CD4-positive, alpha-beta T cell (primary cell): ENCODE measurements at regions not wholly inside any gene's neighbourhood (a gene's known extent, or its start where the extent isn't known, plus 50 kb on each side); places are given as distances from the start of the nearest gene placed in this dataset.

ENCODE experiments used
- ATAC-seq: fragments of 200-7000 bp; cut with Tn5 transposase; one replicate; pipeline ENCODE4 v1.10.0; 2022; ENCODE audit warnings: mild to moderate bottlenecking; ENCODE audit not compliant: poor library complexity
- CTCF ChIA-PET: fragments of 350-600 bp; sonication (Branson Sonifier 250); formaldehyde crosslinking; loops from one replicate; lab custom pipeline; 2021; ENCODE audit warnings: antibody characterized with exemption, inconsistent platforms; lab: Charles Lee
- POLR2A ChIA-PET: fragments of 350-600 bp; sonication (Branson Sonifier 250); formaldehyde crosslinking; loops from one replicate; lab custom pipeline; 2021; ENCODE audit warnings: antibody characterized with exemption, inconsistent platforms; lab: Charles Lee
- DNase-seq, 14 experiments: peaks; one replicate each; pipeline ENCODE4 v3.0.0-alpha.2; 2013 to 2020; ENCODE audit warnings: mixed read lengths in 2 of 14
- H3K27ac ChIP-seq, 2 donors: one replicate each; pipeline versions ENCODE4 v1.5.1 to v1.7.0; 2013; ENCODE audit warnings: low read length in 2 of 2, low read depth in 1 of 2, mild to moderate bottlenecking in 1 of 2
- H3K27me3 ChIP-seq, 2 experiments: 1 replicate in 1 of 2; 2 replicates in 1 of 2; pipeline versions ENCODE4 v1.6.1 to v1.7.0; 2013; ENCODE audit warnings: low read length in 2 of 2, control low read depth in 1 of 2, mild to moderate bottlenecking in 1 of 2, moderate library complexity in 1 of 2; ENCODE audit not compliant: insufficient read depth in 2 of 2, control insufficient read depth in 1 of 2
- H3K36me3 ChIP-seq: one replicate; pipeline ENCODE4 v1.6.1; 2013; ENCODE audit warnings: low read length, control low read depth; ENCODE audit not compliant: insufficient read depth
- H3K4me1 ChIP-seq: one replicate; pipeline ENCODE4 v1.6.1; 2013; ENCODE audit warnings: low read length, control low read depth; ENCODE audit not compliant: insufficient read depth
- H3K4me3 ChIP-seq: one replicate; pipeline ENCODE4 v1.5.1; 2013; ENCODE audit warnings: mild to moderate bottlenecking, low read length, moderate library complexity
- H3K9me3 ChIP-seq, 2 experiments: 1 replicate in 1 of 2; 2 replicates in 1 of 2; pipeline versions ENCODE4 v1.6.1 to v1.7.0; 2013; ENCODE audit warnings: low read length in 2 of 2, mild to moderate bottlenecking in 2 of 2, control low read depth in 1 of 2, moderate library complexity in 1 of 2; ENCODE audit not compliant: control insufficient read depth in 1 of 2, insufficient read depth in 1 of 2
- H3K27ac Mint-ChIP-seq: one replicate; pipeline ENCODE4 v1.8.0; 2020; ENCODE audit warnings: mixed read lengths
- H3K27me3 Mint-ChIP-seq: one replicate; pipeline ENCODE4 v1.8.0; 2021; ENCODE audit warnings: mixed read lengths
- H3K36me3 Mint-ChIP-seq: one replicate; pipeline ENCODE4 v1.8.0; 2021; ENCODE audit warnings: low read depth, mixed read lengths
- H3K4me1 Mint-ChIP-seq: one replicate; pipeline ENCODE4 v1.8.0; 2021; ENCODE audit warnings: low read depth, mixed read lengths
- H3K4me3 Mint-ChIP-seq: one replicate; pipeline ENCODE4 v1.8.0; 2020; ENCODE audit warnings: mild to moderate bottlenecking, mixed read lengths
- H3K9me3 Mint-ChIP-seq: one replicate; pipeline ENCODE4 v1.8.0; 2020; ENCODE audit warnings: mixed read lengths
- intact Hi-C, 2 experiments: fragments of 100-400 bp; cut with DNase I in 1 of 2; cut with micrococcal nuclease in 1 of 2; formaldehyde crosslinking; loops; one replicate each; pipeline versions ENCODE4 v1.15.1 to v1.9.0; 2023 to 2025; cut with DNase I, micrococcal nuclease
- TF ChIP-seq, protein P1 (sequence below): fragments of 200-600 bp; IDR thresholded peaks from one replicate; pipeline ENCODE4 v1.8.0; 2022; ENCODE audit warnings: antibody characterized with exemption, mild to moderate bottlenecking

DNA sequence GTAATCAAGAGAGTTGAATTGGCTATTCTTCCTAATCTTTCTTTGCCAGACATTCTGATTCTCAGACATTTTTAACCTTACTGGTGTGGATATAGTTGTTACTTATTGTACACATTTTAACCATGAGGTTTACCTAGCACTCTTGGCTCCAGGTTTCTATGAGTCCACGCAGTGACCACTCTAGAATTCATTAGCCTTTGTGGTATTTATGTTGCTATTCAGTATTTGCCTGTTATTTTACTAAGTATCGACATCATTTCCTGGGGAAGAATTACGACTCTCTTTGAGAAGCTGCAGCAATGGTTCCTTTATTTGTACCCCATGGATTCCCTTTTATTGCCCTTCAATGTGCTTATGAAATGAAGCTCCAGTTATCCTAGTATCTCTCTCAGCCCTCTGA lies 120.7 kb downstream of the RDH14 start:
- H3K36me3 ChIP-seq: no peaks in the 10 kb centered on the region
- POLR2A ChIA-PET: no interaction called here
- Mint-ChIP-seq H3K27ac (no peak overlapping the region), H3K36me3 (no peaks in the 10 kb centered on the region), H3K27me3 (peaks cover 33% of the 10 kb centered on the region), H3K4me3 (no peak overlapping the region), H3K4me1 (no peaks in the 10 kb centered on the region), H3K9me3 (no peaks in the 10 kb centered on the region)
- CTCF ChIA-PET: no interaction called here
- intact Hi-C loops: loop anchor here in 1 of 2 experiments (5.0 kb wide), 1 partner anchor 1658 kb away; no protein-coding TSS in a partner anchor
- H3K4me1 ChIP-seq: no peaks in the 10 kb centered on the region
- no peak overlapping the region for H3K4me3 ChIP-seq
- ATAC-seq: no peak
- no peak for DNase-seq
- TF ChIP-seq, protein P1, sequence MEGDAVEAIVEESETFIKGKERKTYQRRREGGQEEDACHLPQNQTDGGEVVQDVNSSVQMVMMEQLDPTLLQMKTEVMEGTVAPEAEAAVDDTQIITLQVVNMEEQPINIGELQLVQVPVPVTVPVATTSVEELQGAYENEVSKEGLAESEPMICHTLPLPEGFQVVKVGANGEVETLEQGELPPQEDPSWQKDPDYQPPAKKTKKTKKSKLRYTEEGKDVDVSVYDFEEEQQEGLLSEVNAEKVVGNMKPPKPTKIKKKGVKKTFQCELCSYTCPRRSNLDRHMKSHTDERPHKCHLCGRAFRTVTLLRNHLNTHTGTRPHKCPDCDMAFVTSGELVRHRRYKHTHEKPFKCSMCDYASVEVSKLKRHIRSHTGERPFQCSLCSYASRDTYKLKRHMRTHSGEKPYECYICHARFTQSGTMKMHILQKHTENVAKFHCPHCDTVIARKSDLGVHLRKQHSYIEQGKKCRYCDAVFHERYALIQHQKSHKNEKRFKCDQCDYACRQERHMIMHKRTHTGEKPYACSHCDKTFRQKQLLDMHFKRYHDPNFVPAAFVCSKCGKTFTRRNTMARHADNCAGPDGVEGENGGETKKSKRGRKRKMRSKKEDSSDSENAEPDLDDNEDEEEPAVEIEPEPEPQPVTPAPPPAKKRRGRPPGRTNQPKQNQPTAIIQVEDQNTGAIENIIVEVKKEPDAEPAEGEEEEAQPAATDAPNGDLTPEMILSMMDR: no peak
- peaks cover 0 to 10% of the 10 kb centered on the region in 2 experiments for H3K27me3 ChIP-seq
- no peaks in the 10 kb centered on the region for H3K9me3 ChIP-seq
- H3K27ac ChIP-seq: no peak overlapping the region

DNA sequence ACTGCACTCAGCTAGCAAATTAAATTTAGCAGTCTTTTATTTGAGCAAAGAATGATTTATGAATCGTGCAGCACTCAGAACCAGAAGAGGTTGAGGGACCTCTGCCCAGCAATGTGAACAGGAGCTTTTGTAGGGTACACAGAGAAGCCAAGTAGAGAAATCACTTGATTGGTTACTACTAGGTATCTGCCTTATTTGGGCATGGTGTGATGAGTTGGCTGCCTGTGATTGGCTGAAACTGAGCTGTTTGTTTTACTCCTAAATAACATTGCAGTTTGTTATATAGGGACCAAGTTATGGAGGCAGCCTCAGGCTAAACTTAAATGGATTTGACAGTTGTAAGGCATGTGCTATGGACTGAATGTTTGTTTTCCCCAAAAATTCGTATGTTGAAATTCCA lies 122.5 kb downstream of the RDH14 start:
- Histone ChIP-seq H3K9me3 (no peaks in the 10 kb centered on the region), H3K27me3 (peaks cover 0 to 4% of the 10 kb centered on the region in 2 experiments), H3K36me3 (no peaks in the 10 kb centered on the region), H3K27ac (no peak overlapping the region), H3K4me3 (no peak overlapping the region), H3K4me1 (no peaks in the 10 kb centered on the region)
- intact Hi-C loops: loop anchor here in 1 of 2 experiments (5.0 kb wide), 1 partner anchor 1659 kb away; no protein-coding TSS in a partner anchor
- TF ChIP-seq, protein P1: no peak
- no peaks in the 10 kb centered on the region for H3K9me3 Mint-ChIP-seq
- peaks cover 37% of the 10 kb centered on the region for H3K27me3 Mint-ChIP-seq
- H3K4me3 Mint-ChIP-seq: no peak overlapping the region
- H3K4me1 Mint-ChIP-seq: no peaks in the 10 kb centered on the region
- ChIA-PET CTCF (no interaction called here), POLR2A (no interaction called here)
- DNase-seq (no peak), ATAC-seq (no peak)
- no peaks in the 10 kb centered on the region for H3K36me3 Mint-ChIP-seq
- no peak overlapping the region for H3K27ac Mint-ChIP-seq

DNA sequence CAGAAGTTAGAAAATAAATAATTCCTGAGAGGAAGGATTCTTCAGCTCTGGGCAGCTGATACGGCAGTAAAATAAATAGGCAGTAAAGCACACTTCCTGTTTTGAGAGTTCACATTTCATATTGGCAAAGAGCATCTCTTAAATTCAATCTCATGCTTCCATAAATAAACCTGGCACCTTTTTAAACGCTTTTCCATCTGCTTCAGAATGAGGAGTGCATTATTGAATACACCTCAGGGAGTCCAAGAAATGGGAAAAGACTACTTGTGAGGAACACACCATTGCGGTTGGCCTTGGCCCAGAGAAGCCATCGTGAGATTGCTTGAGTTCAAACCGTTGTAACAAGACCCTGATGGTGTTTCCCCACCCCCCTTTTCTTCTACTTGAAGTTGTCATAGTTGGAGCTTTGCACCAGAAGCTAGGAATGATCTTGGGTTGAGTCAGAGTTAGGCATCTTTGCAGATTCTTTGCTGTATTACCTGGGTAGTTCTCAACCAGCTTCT lies 123.9 kb downstream of the RDH14 start:
- Mint-ChIP-seq H3K4me3 (no peak overlapping the region), H3K36me3 (no peaks in the 10 kb centered on the region), H3K9me3 (no peaks in the 10 kb centered on the region), H3K27ac (no peak overlapping the region), H3K27me3 (peaks cover 31% of the 10 kb centered on the region), H3K4me1 (no peaks in the 10 kb centered on the region)
- Histone ChIP-seq H3K4me3 (no peak overlapping the region), H3K4me1 (no peaks in the 10 kb centered on the region), H3K36me3 (no peaks in the 10 kb centered on the region), H3K27me3 (no peaks in the 10 kb centered on the region), H3K27ac (no peak overlapping the region), H3K9me3 (no peaks in the 10 kb centered on the region)
- DNase-seq (no peak), ATAC-seq (no peak)
- intact Hi-C loops: loop anchor here in 1 of 2 experiments (1.0 to 5.0 kb wide), 2 partner anchors 1427 to 1661 kb away; no protein-coding TSS in a partner anchor
- ChIA-PET POLR2A (no interaction called here), CTCF (no interaction called here)
- TF ChIP-seq, protein P1: no peak
